ENCODE measurements at regions not wholly inside any gene's neighbourhood (a gene's known extent, or its start where the extent isn't known, plus 50 kb on each side); places are given as distances from the start of the nearest gene placed in this dataset.
A peak's percentile ranks its signal among the peaks of the same experiment; 100 is the strongest.

- DNase-seq (ENCODE audit: low read depth, low spot score), result peak; percentile 53
Observed at GRCh38 chr3:34011171-34012101, 213.0 kb downstream of the PDCD6IP start.

- peak; percentile 92 for DNase-seq (ENCODE audit: low read depth, low spot score)
Observed at GRCh38 chr3:34012102-34012461, 213.7 kb downstream of the PDCD6IP start.

GRCh38 chr3:34013818-34014570 is 215.6 kb downstream of the PDCD6IP start:
- DNase-seq (ENCODE audit: low read depth, low spot score), result no peak

DNA sequence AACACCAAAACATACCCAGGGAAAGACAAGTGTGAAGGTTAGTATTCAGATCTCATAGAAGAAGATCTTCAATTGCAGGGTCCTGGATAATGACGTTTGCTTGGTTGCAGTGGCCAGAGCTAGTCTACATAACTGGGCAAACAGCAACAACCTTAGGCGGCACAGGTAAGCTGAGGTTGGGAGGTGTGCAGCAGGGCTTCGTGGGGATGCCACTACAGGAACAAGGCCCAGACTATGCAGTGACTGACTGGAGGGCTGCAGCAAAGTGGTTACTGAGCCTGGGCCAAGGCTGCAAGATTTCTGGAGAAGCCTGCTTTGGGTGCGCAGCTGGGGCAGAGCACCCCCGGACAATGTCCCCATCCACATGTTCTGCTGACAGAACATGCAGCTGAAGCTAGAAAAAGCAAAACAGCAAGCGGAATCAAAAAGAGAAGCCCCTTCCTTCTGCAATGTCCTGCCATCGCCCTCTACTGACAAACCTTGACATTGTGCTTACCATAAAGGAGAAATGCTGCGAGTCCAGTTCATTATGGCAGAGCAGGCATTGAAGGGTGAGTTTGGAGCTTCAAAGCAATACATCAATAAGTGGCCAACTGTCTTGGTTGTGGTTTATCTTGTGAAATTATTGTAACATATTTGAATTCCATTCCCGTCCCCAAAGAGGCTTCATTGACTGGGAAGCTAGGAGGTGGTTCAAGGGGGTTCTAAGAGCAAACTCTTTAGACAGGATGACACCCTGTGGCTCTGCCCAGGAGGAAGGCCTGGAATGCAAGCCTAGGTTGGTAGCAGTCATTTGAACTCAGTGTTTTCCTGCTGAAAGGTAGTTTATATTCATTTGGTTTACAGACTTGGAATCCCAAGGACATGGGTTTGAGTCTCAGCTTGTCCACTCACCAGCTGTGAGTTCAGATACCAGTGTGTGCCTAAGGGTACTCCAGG is 217.0 kb downstream of the PDCD6IP start:
- DNase-seq (ENCODE audit: low read depth, low spot score), result no peak

DNA sequence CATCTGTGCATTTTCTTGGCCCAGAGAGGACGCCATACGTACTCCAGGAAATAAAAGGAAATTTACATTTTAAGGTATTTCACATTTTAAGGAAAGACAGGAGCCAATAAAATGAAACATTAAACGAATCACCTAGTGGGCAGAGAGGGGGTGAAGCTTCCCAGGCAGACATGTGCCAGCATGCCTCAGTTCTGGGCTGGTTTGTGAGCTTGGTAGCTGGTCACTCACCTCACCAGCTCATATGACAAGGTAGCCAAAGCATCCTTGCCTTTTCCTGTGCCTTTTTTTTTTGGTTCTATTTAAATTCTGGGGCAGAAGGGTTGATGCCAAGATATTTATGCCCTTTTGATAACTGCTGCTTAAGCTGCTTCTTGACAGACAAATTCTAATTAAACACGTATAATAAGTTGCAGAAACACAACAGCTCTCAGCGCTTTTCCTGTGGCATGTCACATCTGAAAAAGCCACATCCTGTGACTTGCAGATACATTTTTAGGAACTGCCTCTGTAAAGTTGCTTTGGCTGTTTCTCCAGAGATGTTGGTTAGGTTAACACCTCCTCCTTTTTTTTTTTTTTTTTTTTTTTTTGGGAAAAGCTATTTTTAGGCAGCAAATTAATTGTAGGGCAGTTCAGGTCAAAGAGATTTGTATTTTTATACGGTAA is 218.6 kb downstream of the PDCD6IP start:
- peak; percentile 10 for DNase-seq (ENCODE audit: low read depth, low spot score)

DNA sequence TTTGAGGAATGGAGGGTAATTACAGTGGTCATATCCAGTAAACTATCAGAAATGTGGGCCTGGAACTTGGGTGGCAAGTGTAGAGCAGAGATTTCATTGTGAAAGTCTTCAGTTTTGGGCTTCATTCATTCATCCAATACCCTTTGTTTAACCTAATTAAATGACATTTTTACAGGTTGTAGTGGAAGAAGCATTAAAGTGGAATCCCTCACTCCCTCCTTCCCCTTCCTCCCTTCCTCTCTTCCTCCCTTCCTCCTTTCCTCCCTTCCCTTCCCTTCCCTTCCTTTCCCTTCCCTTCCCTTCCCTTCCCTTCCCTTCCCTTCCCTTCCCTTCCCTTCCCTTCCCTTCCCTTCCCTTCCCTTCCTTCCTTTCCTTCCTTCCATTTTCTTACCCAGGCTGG is 219.3 kb downstream of the PDCD6IP start:
- DNase-seq (ENCODE audit: low read depth, low spot score), result no peak

DNA sequence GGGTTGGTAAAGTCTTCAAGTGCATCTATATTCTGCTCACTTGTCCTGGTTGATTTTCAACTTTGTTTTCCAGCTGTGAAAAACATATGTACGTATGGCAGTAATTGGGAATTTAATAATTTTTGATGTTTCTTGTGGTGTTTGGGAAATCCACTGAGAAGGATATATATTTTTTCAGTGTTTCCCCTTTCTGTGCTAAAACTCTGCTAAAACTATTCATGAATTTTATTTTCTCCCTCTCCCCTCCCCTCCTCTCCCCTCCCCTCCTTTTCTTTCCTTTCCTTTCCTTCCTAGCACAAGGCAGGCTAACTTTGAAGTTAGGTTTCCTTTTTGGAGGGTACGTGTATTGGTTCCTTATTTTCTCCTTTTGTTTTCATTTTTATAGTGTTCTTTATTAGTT is 220.7 kb downstream of the PDCD6IP start:
- DNase-seq (ENCODE audit: low read depth, low spot score), result no peak

GRCh38 chr3:34020170-34020569 is 221.7 kb downstream of the PDCD6IP start:
- DNase-seq (ENCODE audit: low read depth, low spot score), result no peak

DNA sequence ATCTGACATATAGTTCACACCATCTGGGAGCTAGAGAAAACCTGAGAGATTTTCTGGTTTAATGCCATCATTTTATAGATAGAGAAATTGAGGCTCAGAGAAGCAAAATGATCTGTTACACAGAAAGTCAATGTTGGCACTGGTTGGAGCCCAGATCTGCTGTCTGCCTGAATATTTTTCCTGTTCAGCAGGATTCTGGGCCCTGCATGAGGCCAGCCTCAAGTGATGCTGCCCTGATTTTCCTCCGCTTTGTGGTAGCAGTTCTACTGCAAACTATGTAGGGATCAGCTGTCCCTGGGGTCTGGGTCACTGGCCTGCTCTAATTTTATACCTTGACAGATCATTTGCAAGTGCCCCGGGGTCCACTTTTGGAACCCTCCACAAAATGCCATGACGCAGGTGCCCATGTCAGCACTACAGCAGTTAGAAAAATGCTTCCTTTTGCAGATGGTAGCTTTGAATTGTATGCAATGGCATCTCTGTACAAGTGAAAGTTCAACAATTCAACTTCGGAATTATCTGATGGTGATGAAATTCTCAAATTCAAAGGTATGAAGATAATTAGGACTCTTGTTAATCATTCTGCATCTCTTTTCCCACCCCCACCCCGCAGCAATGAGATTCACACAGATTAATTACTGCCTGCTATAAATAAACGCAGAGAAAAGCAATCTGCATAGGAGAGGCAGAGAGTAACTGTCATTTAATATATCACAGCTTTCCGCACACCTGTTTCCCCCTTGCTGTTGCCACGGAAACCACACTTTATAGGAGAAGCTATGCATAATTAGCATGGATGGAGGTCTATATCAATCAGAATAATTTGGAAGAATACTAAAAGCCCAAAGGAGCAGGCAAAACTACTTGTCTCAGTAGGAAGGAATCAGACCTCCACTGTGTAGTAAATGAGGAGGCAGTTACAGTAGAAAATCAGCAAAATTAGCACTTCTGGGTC is 222.6 kb downstream of the PDCD6IP start:
- DNase-seq (ENCODE audit: low read depth, low spot score), result no peak

- no peak for DNase-seq (ENCODE audit: low read depth, low spot score)
Observed at GRCh38 chr3:34022147-34022546, 223.7 kb downstream of the PDCD6IP start.

GRCh38 chr3:34024447-34025240 is 226.2 kb downstream of the PDCD6IP start:
- no peak for DNase-seq (ENCODE audit: low read depth, low spot score)

GRCh38 chr3:34033839-34034238 is 235.4 kb downstream of the PDCD6IP start:
- no peak for DNase-seq (ENCODE audit: low read depth, low spot score)

- no peak for DNase-seq (ENCODE audit: low read depth, low spot score)
Observed at GRCh38 chr3:34034840-34035239, 236.4 kb downstream of the PDCD6IP start.

GRCh38 chr3:34035775-34036174 is 237.3 kb downstream of the PDCD6IP start:
- DNase-seq (ENCODE audit: low read depth, low spot score), result no peak

DNA sequence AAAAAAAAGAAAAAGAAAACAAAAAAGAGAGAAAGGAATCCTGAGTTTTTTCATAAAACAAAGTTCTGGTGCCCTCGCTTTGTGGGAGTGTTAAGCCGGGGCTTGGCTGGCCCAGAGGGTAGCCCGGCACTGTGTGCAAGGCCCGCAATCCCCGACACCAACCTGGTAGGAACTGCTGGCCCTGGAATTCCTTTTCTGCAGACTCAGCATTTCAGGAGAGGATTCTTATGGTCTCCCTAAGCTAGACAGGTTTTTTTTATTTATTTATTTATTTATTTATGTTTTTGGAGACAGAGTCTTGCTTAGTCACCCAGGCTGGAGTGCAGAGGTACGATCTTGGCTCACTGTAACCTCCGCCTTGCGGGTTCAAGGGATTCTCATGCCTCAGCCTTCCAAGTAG is 238.8 kb downstream of the PDCD6IP start:
- no peak for DNase-seq (ENCODE audit: low read depth, low spot score)

GRCh38 chr3:34038131-34038530 is 239.7 kb downstream of the PDCD6IP start:
- no peak for DNase-seq (ENCODE audit: low read depth, low spot score)

DNA sequence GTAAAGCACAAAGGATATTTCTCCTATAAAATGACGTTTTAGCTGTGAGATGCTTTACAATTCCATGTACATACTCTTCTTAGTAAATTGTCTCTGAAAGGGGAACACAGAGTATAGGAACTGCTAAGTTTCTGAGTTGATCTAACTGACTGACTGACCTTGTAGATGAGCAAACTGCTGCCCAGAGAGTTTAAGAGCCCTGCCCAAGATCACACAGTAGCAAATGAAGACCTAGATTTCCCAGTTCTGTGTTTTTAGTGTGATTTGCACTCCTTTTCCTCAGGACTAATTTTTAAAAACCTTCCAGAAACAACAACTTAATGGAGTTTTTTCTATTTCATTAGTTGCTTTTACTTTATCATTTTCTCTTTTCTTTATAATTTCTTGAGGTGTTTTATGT is 247.7 kb downstream of the PDCD6IP start:
- no peak for DNase-seq (ENCODE audit: low read depth, low spot score)

DNA sequence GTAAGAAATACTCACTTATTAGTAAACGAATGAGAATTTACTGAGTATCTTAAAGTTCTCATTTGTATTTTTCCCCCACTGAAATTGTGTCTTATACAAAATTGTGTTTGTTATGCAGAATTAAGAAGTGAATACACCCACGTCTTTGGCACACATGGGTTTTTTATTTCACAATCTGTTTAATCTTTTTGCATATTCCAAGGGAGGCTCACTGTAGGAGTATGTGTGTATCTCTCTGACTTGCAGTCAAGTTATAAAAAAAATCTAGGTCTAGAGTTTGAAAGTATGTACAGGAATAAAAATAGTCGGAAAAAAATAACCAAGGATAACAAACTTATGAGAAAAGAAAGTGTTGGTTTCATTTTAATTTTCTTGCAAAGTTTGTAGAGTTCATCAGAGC is 255.2 kb downstream of the PDCD6IP start:
- DNase-seq (ENCODE audit: low read depth, low spot score), result no peak

DNA sequence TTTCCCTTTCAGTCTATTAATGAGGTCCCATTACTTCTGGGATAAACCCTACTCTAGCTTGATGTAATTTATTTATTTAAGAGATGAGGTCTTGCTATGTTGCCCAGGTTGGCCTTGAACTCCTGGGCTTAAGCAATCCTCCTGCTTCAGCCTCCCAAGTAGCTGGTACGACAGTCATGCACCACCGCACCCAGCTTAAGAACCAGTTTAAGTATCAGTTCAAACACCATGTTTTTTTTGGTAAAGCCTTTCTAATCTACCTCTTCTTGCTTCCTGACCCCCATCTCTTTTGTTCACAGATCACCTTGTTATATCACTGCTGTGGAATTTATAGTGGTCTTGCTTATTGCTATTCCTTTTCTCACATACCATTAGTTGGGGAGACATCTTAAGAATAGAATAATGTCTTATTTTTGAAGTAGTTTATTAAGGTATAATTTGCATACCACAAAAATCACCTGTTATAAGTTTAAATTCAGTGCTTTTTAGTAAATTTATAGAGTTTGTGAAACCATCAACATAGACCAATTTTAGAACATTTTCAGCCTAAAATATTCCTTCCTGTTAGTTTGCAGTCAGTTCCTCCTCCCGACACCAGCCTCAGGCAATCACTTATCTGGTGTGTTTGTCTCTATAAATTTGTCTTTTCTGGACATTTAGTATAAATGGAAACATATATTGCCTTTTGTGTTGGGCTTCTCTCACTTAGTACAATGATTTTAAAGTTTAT is 257.9 kb downstream of the PDCD6IP start:
- DNase-seq (ENCODE audit: low read depth, low spot score), result no peak

All from astrocyte of the hippocampus (primary cell).